GM21619 (cell line): ENCODE measurements at regions not wholly inside any gene's neighbourhood (a gene's known extent, or its start where the extent isn't known, plus 50 kb on each side); places are given as distances from the start of the nearest gene placed in this dataset.
A peak's percentile ranks its signal among the peaks of the same experiment; 100 is the strongest.

Source experiments
- ATAC-seq: cut with Tn5 transposase; IDR thresholded peaks from one replicate; pipeline ENCODE4 v1.9.1; 2021; ENCODE audit not compliant: unreplicated experiment

GRCh38 chr13:62337109-62337880 is 921.6 kb upstream of the PCDH20 start:
- no peak for ATAC-seq

GRCh38 chr13:62336507-62336906 is 920.9 kb upstream of the PCDH20 start:
- ATAC-seq, result no peak

- ATAC-seq, result no peak
Measured at GRCh38 chr13:62333466-62333865, 917.8 kb upstream of the PCDH20 start.

- no peak for ATAC-seq
Measured at GRCh38 chr13:62331384-62331783, 915.7 kb upstream of the PCDH20 start.

GRCh38 chr13:62327367-62327766 is 911.7 kb upstream of the PCDH20 start:
- ATAC-seq, result no peak

GRCh38 chr13:62324842-62325241 is 909.2 kb upstream of the PCDH20 start:
- ATAC-seq, result no peak

- ATAC-seq, result no peak
Measured at GRCh38 chr13:62321895-62322294, 906.2 kb upstream of the PCDH20 start.

GRCh38 chr13:62321139-62321538 is 905.5 kb upstream of the PCDH20 start:
- ATAC-seq, result no peak

GRCh38 chr13:62320129-62321108 is 904.8 kb upstream of the PCDH20 start:
- ATAC-seq, result peak; percentile 81

- ATAC-seq, result no peak
Measured at GRCh38 chr13:62309904-62310303, 894.3 kb upstream of the PCDH20 start.

GRCh38 chr13:62305756-62306155 is 890.1 kb upstream of the PCDH20 start:
- ATAC-seq, result peak; percentile 95

- no peak for ATAC-seq
Measured at GRCh38 chr13:62302341-62302740, 886.7 kb upstream of the PCDH20 start.

GRCh38 chr13:62299988-62300387 is 884.3 kb upstream of the PCDH20 start:
- ATAC-seq, result no peak

- no peak for ATAC-seq
Measured at GRCh38 chr13:62296812-62297211, 881.2 kb upstream of the PCDH20 start.

- no peak for ATAC-seq
Measured at GRCh38 chr13:62294244-62294643, 878.6 kb upstream of the PCDH20 start.

GRCh38 chr13:62292714-62293480 is 877.2 kb upstream of the PCDH20 start:
- ATAC-seq, result no peak

GRCh38 chr13:62290542-62290941 is 874.9 kb upstream of the PCDH20 start:
- ATAC-seq, result no peak

GRCh38 chr13:62287764-62288163 is 872.1 kb upstream of the PCDH20 start:
- ATAC-seq, result no peak

GRCh38 chr13:62280590-62280989 is 864.9 kb upstream of the PCDH20 start:
- ATAC-seq, result no peak

GRCh38 chr13:62278271-62278670 is 862.6 kb upstream of the PCDH20 start:
- no peak for ATAC-seq

GRCh38 chr13:62251734-62252133 is 836.1 kb upstream of the PCDH20 start:
- ATAC-seq, result no peak
